Endodermal cell (in vitro differentiated cells): ENCODE measurements at regions not wholly inside any gene's neighbourhood (a gene's known extent, or its start where the extent isn't known, plus 50 kb on each side); places are given as distances from the start of the nearest gene placed in this dataset.
A peak's percentile ranks its signal among the peaks of the same experiment; 100 is the strongest.

Source experiments
- DNase-seq: peaks from one replicate; pipeline ENCODE4 v3.0.0-alpha.2; 2017
- H3K27ac ChIP-seq: 2 replicates; pipeline ENCODE4 v1.5.1; 2013; ENCODE audit warnings: mild to moderate bottlenecking, low read depth, low read length, moderate library complexity
- H3K27me3 ChIP-seq: 2 replicates; pipeline ENCODE4 v1.6.1; 2013; ENCODE audit warnings: mild to moderate bottlenecking, low read length, moderate library complexity; ENCODE audit not compliant: insufficient read depth, control insufficient read depth, poor library complexity, severe bottlenecking
- H3K36me3 ChIP-seq: 2 replicates; pipeline ENCODE4 v1.7.0; 2013; ENCODE audit warnings: mild to moderate bottlenecking, low read length, moderate library complexity; ENCODE audit not compliant: control insufficient read depth, insufficient read depth
- H3K4me1 ChIP-seq: one replicate; pipeline ENCODE4 v1.7.0; 2013; ENCODE audit warnings: low read length; ENCODE audit not compliant: control insufficient read depth, insufficient read depth
- H3K4me3 ChIP-seq: 2 replicates; pipeline ENCODE4 v1.5.1; 2013; ENCODE audit warnings: mild to moderate bottlenecking, low read length, moderate library complexity
- H3K9ac ChIP-seq: 2 replicates; pipeline ENCODE4 v1.6.1; 2013; ENCODE audit warnings: mild to moderate bottlenecking, low read length, moderate library complexity; ENCODE audit not compliant: poor library complexity, severe bottlenecking; ENCODE audit errors: extremely low read depth
- H3K9me3 ChIP-seq: 2 replicates; pipeline ENCODE4 v1.6.1; 2013; ENCODE audit warnings: mild to moderate bottlenecking, low read length, moderate library complexity; ENCODE audit not compliant: control insufficient read depth
- H3K27ac Mint-ChIP-seq: 2 replicates; pipeline ENCODE4 v1.8.0; 2020; ENCODE audit warnings: mixed read lengths
- H3K27me3 Mint-ChIP-seq: 2 replicates; pipeline ENCODE4 v1.8.0; 2021; ENCODE audit warnings: mild to moderate bottlenecking, mixed read lengths; ENCODE audit not compliant: insufficient read depth
- H3K36me3 Mint-ChIP-seq: 2 replicates; pipeline ENCODE4 v1.8.0; 2020; ENCODE audit warnings: low read depth, mixed read lengths
- H3K4me1 Mint-ChIP-seq: 2 replicates; pipeline ENCODE4 v1.8.0; 2020; ENCODE audit warnings: mixed read lengths
- H3K4me3 Mint-ChIP-seq: 2 replicates; pipeline ENCODE4 v1.8.0; 2020; ENCODE audit warnings: mild to moderate bottlenecking, moderate library complexity, mixed read lengths
- H3K9me3 Mint-ChIP-seq: 2 replicates; pipeline ENCODE4 v1.8.0; 2020; ENCODE audit warnings: mild to moderate bottlenecking, mixed read lengths
- WGBS, 2 experiments: methylation state at CpG; one replicate each; pipeline versions ENCODE4 v1.1.5 to v1.1.7; 2013; ENCODE audit warnings: missing lambda C conversion rate in 2 of 2, mixed read lengths in 1 of 2; ENCODE audit not compliant: insufficient coverage in 1 of 2, insufficient read length in 1 of 2; 5-methylcytosine and 5-hydroxymethylcytosine counted together
- TF ChIP-seq, protein P1 (sequence below): fragments of 200-600 bp; sonication (generic); conservative IDR thresholded peaks from 2 replicates; pipeline ENCODE4 v1.5.0; 2021; ENCODE audit warnings: antibody characterized with exemption, mild to moderate bottlenecking

DNA sequence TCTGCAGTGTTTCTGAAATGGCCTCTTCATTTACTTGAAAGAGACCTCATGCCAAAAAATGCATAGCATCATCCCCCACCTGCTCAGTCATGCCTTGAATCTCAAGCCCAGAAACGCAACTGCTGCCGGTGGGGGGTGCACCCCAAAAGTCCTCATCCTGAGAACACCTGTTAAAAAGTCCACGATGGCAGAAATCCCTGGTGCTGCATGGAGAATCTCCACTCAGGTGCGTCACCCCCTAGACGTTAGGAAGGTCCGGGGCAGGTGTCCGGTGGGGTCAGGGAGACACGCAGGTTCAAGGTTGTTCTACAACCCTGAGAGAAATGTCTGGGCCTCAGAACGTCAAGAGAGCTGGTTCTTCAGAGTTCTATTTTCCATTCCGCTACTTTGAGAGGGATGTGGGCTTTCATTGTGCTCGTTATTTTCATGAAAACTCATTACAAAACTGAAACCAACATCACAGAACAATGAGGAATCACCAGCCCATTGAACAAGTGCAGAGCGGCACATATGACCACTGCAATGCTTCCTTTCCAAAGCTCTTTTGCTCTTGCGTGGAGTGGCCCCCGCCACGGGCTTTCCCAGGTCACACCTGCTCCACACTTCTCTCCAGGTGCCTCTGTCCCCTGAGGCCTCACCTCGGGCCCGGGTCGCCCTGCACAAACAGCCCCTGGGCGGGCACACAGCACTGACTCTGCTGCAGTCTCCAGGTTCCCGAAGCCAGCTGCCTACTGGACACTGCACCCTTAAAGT, 201.9 kb downstream of the TOMM20 start:
- H3K27ac ChIP-seq: peak overlapping the region; percentile 45
- DNase-seq: no peak
- no peaks in the 10 kb centered on the region for H3K9me3 Mint-ChIP-seq
- no peaks in the 10 kb centered on the region for H3K9me3 ChIP-seq
- H3K4me1 ChIP-seq: peaks cover 14% of the 10 kb centered on the region
- H3K4me3 ChIP-seq: no peak overlapping the region
- peak overlapping the region; percentile 85 for H3K27ac Mint-ChIP-seq
- H3K4me3 Mint-ChIP-seq: no peak overlapping the region
- H3K36me3 Mint-ChIP-seq: no peaks in the 10 kb centered on the region
- H3K36me3 ChIP-seq: no peaks in the 10 kb centered on the region
- H3K27me3 Mint-ChIP-seq: peaks cover 3% of the 10 kb centered on the region
- H3K4me1 Mint-ChIP-seq: peaks cover 34% of the 10 kb centered on the region
- H3K27me3 ChIP-seq: no peaks in the 10 kb centered on the region
- TF ChIP-seq, protein P1, sequence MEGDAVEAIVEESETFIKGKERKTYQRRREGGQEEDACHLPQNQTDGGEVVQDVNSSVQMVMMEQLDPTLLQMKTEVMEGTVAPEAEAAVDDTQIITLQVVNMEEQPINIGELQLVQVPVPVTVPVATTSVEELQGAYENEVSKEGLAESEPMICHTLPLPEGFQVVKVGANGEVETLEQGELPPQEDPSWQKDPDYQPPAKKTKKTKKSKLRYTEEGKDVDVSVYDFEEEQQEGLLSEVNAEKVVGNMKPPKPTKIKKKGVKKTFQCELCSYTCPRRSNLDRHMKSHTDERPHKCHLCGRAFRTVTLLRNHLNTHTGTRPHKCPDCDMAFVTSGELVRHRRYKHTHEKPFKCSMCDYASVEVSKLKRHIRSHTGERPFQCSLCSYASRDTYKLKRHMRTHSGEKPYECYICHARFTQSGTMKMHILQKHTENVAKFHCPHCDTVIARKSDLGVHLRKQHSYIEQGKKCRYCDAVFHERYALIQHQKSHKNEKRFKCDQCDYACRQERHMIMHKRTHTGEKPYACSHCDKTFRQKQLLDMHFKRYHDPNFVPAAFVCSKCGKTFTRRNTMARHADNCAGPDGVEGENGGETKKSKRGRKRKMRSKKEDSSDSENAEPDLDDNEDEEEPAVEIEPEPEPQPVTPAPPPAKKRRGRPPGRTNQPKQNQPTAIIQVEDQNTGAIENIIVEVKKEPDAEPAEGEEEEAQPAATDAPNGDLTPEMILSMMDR: no peak
- WGBS, 2 experiments: 86 to 87% methylated on average over 16 to 20 of the region's 20 CpGs
- H3K9ac ChIP-seq: no peak overlapping the region

DNA sequence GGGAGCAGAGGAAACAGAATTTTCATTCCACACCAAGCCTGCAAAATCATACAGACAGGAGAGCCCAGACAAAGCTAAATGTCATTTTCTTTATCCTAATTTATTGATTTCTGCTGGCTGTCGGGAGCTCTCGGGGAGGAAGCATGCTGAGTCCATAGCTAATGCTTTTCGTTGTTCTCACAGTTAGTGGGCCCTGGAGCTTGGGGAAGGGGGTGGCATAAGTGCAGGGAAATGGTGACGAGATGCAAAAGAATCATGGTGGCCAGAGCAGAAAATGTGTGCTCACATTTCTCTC, 202.4 kb downstream of the TOMM20 start:
- no peak overlapping the region for H3K9ac ChIP-seq
- WGBS, 2 experiments: 38 to 57% methylated on average over 2 to 4 of the region's 4 CpGs
- H3K27me3 ChIP-seq: no peaks in the 10 kb centered on the region
- no peaks in the 10 kb centered on the region for H3K9me3 Mint-ChIP-seq
- TF ChIP-seq, protein P1: no peak
- no peaks in the 10 kb centered on the region for H3K9me3 ChIP-seq
- peaks cover 34% of the 10 kb centered on the region for H3K4me1 Mint-ChIP-seq
- H3K27ac Mint-ChIP-seq: peak overlapping the region; percentile 85
- H3K27me3 Mint-ChIP-seq: peaks cover 3% of the 10 kb centered on the region
- peaks cover 14% of the 10 kb centered on the region for H3K4me1 ChIP-seq
- no peaks in the 10 kb centered on the region for H3K36me3 Mint-ChIP-seq
- H3K36me3 ChIP-seq: no peaks in the 10 kb centered on the region
- H3K27ac ChIP-seq: peak overlapping the region; percentile 45
- DNase-seq: no peak
- H3K4me3 Mint-ChIP-seq: no peak overlapping the region
- no peak overlapping the region for H3K4me3 ChIP-seq

DNA sequence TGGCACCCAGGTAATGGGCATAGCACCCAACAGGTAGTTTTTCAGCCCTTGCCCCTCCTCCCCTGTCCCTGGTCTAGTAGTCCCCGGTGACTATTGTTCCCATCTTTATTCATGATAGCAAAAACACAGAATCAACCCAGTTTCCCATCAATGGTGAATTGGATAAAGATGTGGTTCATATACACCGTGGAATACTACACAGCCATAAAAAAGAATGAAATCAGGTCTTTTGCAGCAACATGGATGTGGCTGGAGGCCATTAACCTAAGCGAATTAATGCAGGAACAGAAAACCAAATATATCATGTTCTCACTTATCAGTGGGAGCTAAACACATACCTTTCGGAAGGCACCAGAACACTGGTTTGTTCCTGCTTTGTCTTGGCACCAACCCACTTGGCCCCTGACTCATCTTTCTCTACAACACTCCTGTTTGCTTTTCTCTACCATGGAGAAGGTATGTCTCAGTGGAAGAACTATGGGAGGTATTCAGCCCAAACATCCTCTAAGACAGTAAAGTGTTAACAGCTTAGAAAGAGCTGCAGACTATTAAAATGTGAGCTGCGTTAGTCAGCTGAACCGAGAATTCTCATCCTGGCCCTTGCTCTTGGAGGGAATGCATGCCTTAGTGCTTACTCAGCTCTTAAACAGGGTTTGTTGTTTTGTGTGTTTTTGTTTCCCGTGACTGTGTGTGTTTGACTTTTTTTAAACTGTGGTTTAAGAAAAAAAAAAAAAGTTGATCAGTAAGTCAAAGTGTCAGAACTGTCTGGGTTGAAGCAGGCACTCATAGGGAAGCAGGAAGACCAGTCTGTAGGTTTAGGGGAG, 203.0 kb downstream of the TOMM20 start:
- Mint-ChIP-seq H3K27ac (peak overlapping the region; percentile 85), H3K9me3 (no peaks in the 10 kb centered on the region), H3K4me1 (peaks cover 34% of the 10 kb centered on the region), H3K36me3 (no peaks in the 10 kb centered on the region), H3K27me3 (peaks cover 3% of the 10 kb centered on the region), H3K4me3 (no peak overlapping the region)
- Histone ChIP-seq H3K9ac (no peak overlapping the region), H3K9me3 (no peaks in the 10 kb centered on the region), H3K27ac (peak overlapping the region; percentile 9), H3K4me3 (no peak overlapping the region), H3K27me3 (no peaks in the 10 kb centered on the region), H3K36me3 (no peaks in the 10 kb centered on the region), H3K4me1 (peaks cover 14% of the 10 kb centered on the region)
- TF ChIP-seq, protein P1: no peak
- peak; percentile 70 for DNase-seq
- WGBS, 2 experiments: 65 to 71% methylated on average over 5 to 7 of the region's 7 CpGs
